Endothelial cell of umbilical vein (primary cell): ENCODE measurements at regions not wholly inside any gene's neighbourhood (a gene's known extent, or its start where the extent isn't known, plus 50 kb on each side); places are given as distances from the start of the nearest gene placed in this dataset.
A peak's percentile ranks its signal among the peaks of the same experiment; 100 is the strongest.

ENCODE experiments used
- BruUV-seq: library from RNA; stranded (reverse); fragments of 400-500 nt; replicated peaks from 2 replicates; lab custom pipeline; 2021; lab: Mats Ljungman, UMichigan
- CTCF ChIA-PET: fragments of 300-600, 350-600 bp; sonication (Branson Sonifier 250); formaldehyde crosslinking; loops from one replicate; lab custom pipeline; 2021; ENCODE audit warnings: antibody characterized with exemption, inconsistent platforms; lab: Charles Lee
- POLR2A ChIA-PET: fragments of 300-600, 350-600 bp; sonication (Branson Sonifier 250); formaldehyde crosslinking; loops from one replicate; lab custom pipeline; 2021; ENCODE audit warnings: antibody characterized with exemption, inconsistent platforms; lab: Charles Lee
- DNase-seq: peaks from one replicate; pipeline ENCODE4 v3.0.0-alpha.2; 2011; ENCODE audit warnings: low read depth, low spot score
- FAIRE-seq: peaks from 2 replicates; lab custom pipeline; 2011; peaks lifted over from hg19 to GRCh38; lab: Jason Lieb, UNC
- H2AFZ ChIP-seq: 2 replicates; pipeline ENCODE4 v1.6.0; 2012; ENCODE audit warnings: low read depth, low read length, control low read depth, inconsistent platforms
- H3K27ac ChIP-seq: 2 replicates; pipeline ENCODE4 v1.5.1; 2011; ENCODE audit warnings: low read depth, mild to moderate bottlenecking, control low read depth, low read length, moderate library complexity; ENCODE audit not compliant: insufficient read depth
- H3K27me3 ChIP-seq, 2 experiments: 2 replicates each; pipeline versions ENCODE4 v1.6.0 to v1.6.1; 2011; ENCODE audit warnings: low read length in 2 of 2, mixed read lengths in 1 of 2; ENCODE audit not compliant: control insufficient read depth in 2 of 2, insufficient read depth in 2 of 2
- H3K36me3 ChIP-seq, 2 experiments: 2 replicates in 1 of 2; 3 replicates in 1 of 2; pipeline ENCODE4 v1.5.1; 2011; ENCODE audit warnings: low read length in 2 of 2, mild to moderate bottlenecking in 1 of 2, moderate library complexity in 1 of 2; ENCODE audit not compliant: control insufficient read depth in 2 of 2, insufficient read depth in 2 of 2; ENCODE audit errors: extremely low read depth in 1 of 2
- H3K4me1 ChIP-seq: 3 replicates; pipeline ENCODE4 v1.5.1; 2011; ENCODE audit warnings: mild to moderate bottlenecking, low read length; ENCODE audit not compliant: control insufficient read depth, insufficient read depth; ENCODE audit errors: extremely low read depth
- H3K4me2 ChIP-seq: 2 replicates; pipeline ENCODE4 v1.6.1; 2011; ENCODE audit warnings: low read length, control low read depth, mixed read lengths; ENCODE audit not compliant: insufficient read depth
- H3K4me3 ChIP-seq, 3 experiments: fragments of 200-600 bp in 1 of 3; sonication (generic), shearing (Covaris generic) in 1 of 3; replicated peaks in 1 of 3; 2 replicates each; pipeline ENCODE4 v1.5.1; 2011 to 2016; ENCODE audit warnings: control low read depth in 3 of 3, low read length in 3 of 3, mild to moderate bottlenecking in 2 of 3, inconsistent platforms in 1 of 3, low read depth in 1 of 3, moderate library complexity in 1 of 3; ENCODE audit not compliant: insufficient read depth in 1 of 3
- H3K79me2 ChIP-seq: 2 replicates; pipeline ENCODE4 v1.6.0; 2012; ENCODE audit warnings: low read length, inconsistent platforms; ENCODE audit not compliant: control insufficient read depth, insufficient read depth
- H3K9ac ChIP-seq: replicated peaks from 2 replicates; pipeline ENCODE3; 2011; ENCODE audit warnings: low read length, control low read depth; ENCODE audit not compliant: insufficient read depth; ENCODE audit errors: extremely low read depth
- H3K9me1 ChIP-seq: replicated peaks from 3 replicates; pipeline ENCODE4 v1.6.0; 2011; ENCODE audit warnings: mild to moderate bottlenecking, low read length; ENCODE audit not compliant: control insufficient read depth, insufficient read depth; ENCODE audit errors: extremely low read depth
- H3K9me3 ChIP-seq: replicated peaks from 2 replicates; pipeline ENCODE4 v1.5.1; 2012; ENCODE audit warnings: low read length, inconsistent platforms; ENCODE audit not compliant: control insufficient read depth, insufficient read depth
- H4K20me1 ChIP-seq: replicated peaks from 2 replicates; pipeline ENCODE3; 2011; ENCODE audit warnings: mild to moderate bottlenecking, low read length; ENCODE audit not compliant: control insufficient read depth, insufficient read depth; ENCODE audit errors: extremely low read depth
- CTCF ChIP-seq, 2 donors: IDR thresholded peaks; 1 replicate in 1 of 2; 2 replicates in 1 of 2; pipeline ENCODE4 v1.5.1; 2011; ENCODE audit warnings: low read length in 2 of 2, mild to moderate bottlenecking in 2 of 2, moderate library complexity in 2 of 2, control low read depth in 1 of 2, inconsistent platforms in 1 of 2, low read depth in 1 of 2; ENCODE audit not compliant: insufficient read depth in 1 of 2; ENCODE audit errors: extremely low read depth in 1 of 2
- EZH2 ChIP-seq: IDR thresholded peaks from 2 replicates; pipeline ENCODE4 v1.6.1; 2012; ENCODE audit warnings: borderline replicate concordance, low read depth, mild to moderate bottlenecking, moderate library complexity, low read length, inconsistent platforms; ENCODE audit not compliant: severe bottlenecking
- FOS ChIP-seq: IDR thresholded peaks from 2 replicates; pipeline ENCODE4 v1.6.1; 2011; ENCODE audit warnings: mild to moderate bottlenecking, low read length, moderate library complexity, borderline replicate concordance; ENCODE audit not compliant: insufficient read depth
- GATA2 ChIP-seq: IDR thresholded peaks from 2 replicates; pipeline ENCODE4 v1.7.0; 2011; ENCODE audit warnings: low read depth, mild to moderate bottlenecking, moderate library complexity, mixed read lengths, low read length; ENCODE audit not compliant: insufficient read length, insufficient read depth
- JUN ChIP-seq: IDR thresholded peaks from 2 replicates; pipeline ENCODE4 v1.6.1; 2011; ENCODE audit warnings: borderline replicate concordance, low read depth; ENCODE audit not compliant: insufficient read length, insufficient read depth
- MAX ChIP-seq: IDR thresholded peaks from 2 replicates; pipeline ENCODE4 v1.6.1; 2011; ENCODE audit not compliant: insufficient read depth, insufficient read length
- MYC ChIP-seq: IDR thresholded peaks from one replicate; pipeline ENCODE4 v1.6.1; 2011; ENCODE audit warnings: mild to moderate bottlenecking, low read depth, low read length
- POLR2A ChIP-seq: IDR thresholded peaks from 2 replicates; pipeline ENCODE4 v1.6.1; 2012; ENCODE audit warnings: low read depth, mild to moderate bottlenecking, control low read depth, low read length
- POLR2AphosphoS5 ChIP-seq: IDR thresholded peaks from 2 replicates; pipeline ENCODE4 v1.6.1; 2012; ENCODE audit warnings: low read depth, mild to moderate bottlenecking, control low read depth, low read length, moderate library complexity; ENCODE audit not compliant: insufficient read depth
- dilution Hi-C: fragments of 300-500 bp; cut with MboI; formaldehyde crosslinking; loops from one replicate; pipeline ENCODE4 v1.15.0; 2019; ENCODE audit warnings: low sequenced_read_pairs; ENCODE audit not compliant: extremely low pct_ligation_motif_present
- intact Hi-C: fragments of 100-400 bp; cut with micrococcal nuclease; formaldehyde crosslinking; loops from one replicate; pipeline ENCODE4 v1.10.0; 2022

- ChIA-PET POLR2A (no interaction called here), CTCF (no interaction called here)
- H3K9me3 ChIP-seq: no peaks in the 10 kb centered on the region
- H3K9me1 ChIP-seq: no peaks in the 10 kb centered on the region
- H3K4me2 ChIP-seq: no peak overlapping the region
- no peaks in the 10 kb centered on the region for H3K27me3 ChIP-seq
- DNase-seq (peak; percentile 9), FAIRE-seq (no peak)
- TF ChIP-seq MYC (no peak), CTCF (IDR thresholded peaks at IDR 0.05; ENCODE audit: extremely low read depth in 1 of 2, insufficient read depth in 1 of 2, low read depth in 1 of 2, low read length in 2 of 2) (no peak), EZH2 (no peak), FOS (no peak), GATA2 (no peak), JUN (no peak), MAX (no peak), POLR2AphosphoS5 (no peak), POLR2A (no peak)
- H3K79me2 ChIP-seq: no peaks in the 10 kb centered on the region
- no peak overlapping the region for H3K4me3 ChIP-seq
- intact Hi-C loops: no loop called here
- no peaks in the 10 kb centered on the region for H3K4me1 ChIP-seq
- no TSS peak for BruUV-seq
- dilution Hi-C loops: no loop called here
- no peak overlapping the region for H3K27ac ChIP-seq
- no peaks in the 10 kb centered on the region for H3K36me3 ChIP-seq
- no peak overlapping the region for H3K9ac ChIP-seq
- H4K20me1 ChIP-seq: no peaks in the 10 kb centered on the region
- no peak overlapping the region for H2AFZ ChIP-seq
Measured at GRCh38 chr13:104487006-104487405, 1420.8 kb upstream of the SLC10A2 start.
